ENCODE measurements at regions not wholly inside any gene's neighbourhood (a gene's known extent, or its start where the extent isn't known, plus 50 kb on each side); places are given as distances from the start of the nearest gene placed in this dataset.

DNA sequence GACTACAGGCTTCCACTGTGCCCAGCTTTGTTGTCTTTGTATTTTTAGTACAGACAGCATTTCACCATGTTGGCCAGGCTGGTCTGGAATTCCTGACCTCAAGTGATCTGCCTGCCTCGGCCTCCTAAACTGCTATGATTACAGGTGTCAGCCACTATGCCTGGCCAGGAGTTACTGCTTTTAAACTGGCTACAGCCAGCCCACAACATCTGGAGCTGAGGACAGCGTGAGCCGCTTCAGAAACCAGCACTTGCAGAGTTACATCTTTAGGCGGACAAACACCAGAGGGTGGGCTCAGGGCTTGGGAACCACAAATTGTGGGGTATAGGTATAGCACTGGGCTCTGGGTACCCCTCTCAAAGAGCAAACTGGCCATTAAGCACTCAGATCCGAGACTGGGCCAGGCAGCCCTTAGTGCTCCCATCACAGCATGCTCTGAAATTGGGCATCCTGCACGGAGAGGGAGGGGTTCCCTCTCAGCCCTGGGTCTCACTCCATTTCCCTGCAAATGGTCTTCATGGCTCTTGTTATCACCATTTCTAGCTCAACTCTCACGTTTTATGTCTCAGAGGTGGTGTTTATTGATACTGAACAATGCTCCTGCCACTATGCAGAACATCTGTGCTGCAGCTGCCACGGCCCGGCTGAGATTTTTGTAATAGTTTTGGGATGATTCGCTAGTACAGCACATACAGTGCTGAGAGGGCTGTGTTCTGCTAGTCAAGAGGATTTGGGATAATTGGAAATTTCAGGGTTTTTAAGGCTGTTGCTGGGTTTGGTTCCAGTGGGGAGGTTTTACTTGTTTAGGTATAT, 146.4 kb upstream of the LYZL2 start:
- TF ChIP-seq CTCF (IDR thresholded peaks at IDR 0.05; ENCODE audit: insufficient read depth, low read length) (no peak), POLR2AphosphoS5 (IDR thresholded peaks at IDR 0.05; ENCODE audit: low read depth) (no peak), SPI1 (IDR thresholded peaks at IDR 0.05; ENCODE audit: borderline replicate concordance, low read depth) (no peak)
- TF ChIP-seq, protein P1, sequence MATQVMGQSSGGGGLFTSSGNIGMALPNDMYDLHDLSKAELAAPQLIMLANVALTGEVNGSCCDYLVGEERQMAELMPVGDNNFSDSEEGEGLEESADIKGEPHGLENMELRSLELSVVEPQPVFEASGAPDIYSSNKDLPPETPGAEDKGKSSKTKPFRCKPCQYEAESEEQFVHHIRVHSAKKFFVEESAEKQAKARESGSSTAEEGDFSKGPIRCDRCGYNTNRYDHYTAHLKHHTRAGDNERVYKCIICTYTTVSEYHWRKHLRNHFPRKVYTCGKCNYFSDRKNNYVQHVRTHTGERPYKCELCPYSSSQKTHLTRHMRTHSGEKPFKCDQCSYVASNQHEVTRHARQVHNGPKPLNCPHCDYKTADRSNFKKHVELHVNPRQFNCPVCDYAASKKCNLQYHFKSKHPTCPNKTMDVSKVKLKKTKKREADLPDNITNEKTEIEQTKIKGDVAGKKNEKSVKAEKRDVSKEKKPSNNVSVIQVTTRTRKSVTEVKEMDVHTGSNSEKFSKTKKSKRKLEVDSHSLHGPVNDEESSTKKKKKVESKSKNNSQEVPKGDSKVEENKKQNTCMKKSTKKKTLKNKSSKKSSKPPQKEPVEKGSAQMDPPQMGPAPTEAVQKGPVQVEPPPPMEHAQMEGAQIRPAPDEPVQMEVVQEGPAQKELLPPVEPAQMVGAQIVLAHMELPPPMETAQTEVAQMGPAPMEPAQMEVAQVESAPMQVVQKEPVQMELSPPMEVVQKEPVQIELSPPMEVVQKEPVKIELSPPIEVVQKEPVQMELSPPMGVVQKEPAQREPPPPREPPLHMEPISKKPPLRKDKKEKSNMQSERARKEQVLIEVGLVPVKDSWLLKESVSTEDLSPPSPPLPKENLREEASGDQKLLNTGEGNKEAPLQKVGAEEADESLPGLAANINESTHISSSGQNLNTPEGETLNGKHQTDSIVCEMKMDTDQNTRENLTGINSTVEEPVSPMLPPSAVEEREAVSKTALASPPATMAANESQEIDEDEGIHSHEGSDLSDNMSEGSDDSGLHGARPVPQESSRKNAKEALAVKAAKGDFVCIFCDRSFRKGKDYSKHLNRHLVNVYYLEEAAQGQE (IDR thresholded peaks at IDR 0.05; ENCODE audit: insufficient replicate concordance, low read depth): no peak

Measured in HL-60 (cell line).